ENCODE measurements at regions not wholly inside any gene's neighbourhood (a gene's known extent, or its start where the extent isn't known, plus 50 kb on each side); places are given as distances from the start of the nearest gene placed in this dataset.
"Not testable (repeated sequence)": the region's sequence is repeated elsewhere in the genome, so short reads cannot be mapped to it uniquely, and the experiment has no call there.

DNA sequence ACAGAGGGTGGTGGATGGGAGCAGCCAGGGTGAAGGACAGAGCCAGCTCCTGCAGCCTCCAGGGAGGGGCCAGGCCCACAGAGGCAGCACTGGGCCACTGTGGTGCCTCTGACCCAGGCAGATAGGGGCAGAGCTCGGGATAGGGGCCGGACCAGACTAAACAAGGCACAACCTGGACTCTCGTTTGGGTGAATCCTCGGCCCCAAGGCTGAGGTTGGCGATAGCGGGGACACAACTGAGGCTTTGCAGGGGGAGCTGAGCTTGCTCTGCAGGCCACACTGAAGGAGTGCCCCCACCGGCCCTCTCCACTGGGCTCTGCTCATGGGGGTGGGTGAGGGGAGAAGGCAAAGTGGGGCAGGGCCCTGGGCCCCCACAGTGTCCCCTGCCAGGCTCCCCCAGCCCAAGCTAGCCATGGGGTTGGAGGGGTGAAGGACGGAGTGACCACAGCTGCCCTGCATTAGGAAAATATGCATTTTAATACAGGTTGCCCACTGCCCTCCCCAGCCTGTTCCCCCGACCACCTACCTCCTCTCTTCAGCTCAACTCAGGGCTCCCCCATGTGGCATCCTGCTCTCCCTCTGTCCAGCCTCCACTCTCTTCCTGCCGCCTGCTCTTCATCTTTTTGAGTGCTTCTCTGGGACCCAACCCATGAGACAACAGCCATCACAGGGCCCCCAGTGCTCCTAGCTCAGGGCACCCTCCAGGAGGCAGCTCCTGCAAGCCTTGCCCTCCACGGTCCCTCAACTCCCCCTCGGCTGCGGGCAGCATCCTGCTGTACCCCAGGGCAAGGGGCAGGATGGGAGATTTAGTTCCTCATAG, 152.8 kb downstream of the INHBB start:
- DNase-seq (ENCODE audit: low spot score): no peak

DNA sequence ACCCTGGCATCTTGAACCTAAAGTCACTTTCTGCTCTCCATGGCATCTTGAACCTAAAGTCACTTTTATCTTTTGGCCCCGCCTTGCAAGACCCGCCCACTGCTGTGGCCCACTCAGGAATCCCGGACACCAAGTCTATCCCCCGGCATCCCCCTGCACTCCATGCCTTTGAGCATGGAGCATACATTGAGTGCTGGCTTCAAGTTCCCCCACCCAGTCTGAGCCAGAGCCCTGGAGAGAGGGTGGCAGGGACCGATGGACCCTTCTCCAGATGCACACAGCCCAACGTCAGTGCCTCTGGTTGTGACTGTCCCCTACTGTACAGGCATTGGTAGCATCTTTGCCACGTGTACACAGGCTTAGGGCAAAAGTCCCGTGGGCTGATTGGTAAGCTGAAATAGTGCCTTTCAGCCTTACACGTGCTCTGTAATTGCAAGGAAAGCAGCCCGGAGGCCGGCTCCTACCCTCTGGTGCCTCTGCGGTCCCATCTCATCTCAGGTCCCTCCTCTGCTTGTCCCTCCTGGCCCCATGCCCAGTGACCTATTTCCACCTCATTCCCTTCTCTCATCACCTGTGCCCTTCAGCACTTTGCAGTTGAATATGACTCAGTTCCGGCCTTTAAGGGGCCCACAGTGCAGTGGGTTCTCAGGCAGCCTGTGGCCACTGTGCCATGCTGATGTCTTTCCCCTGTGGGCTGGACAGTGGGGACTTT, 154.0 kb downstream of the INHBB start:
- no peak for DNase-seq (ENCODE audit: low spot score)

DNA sequence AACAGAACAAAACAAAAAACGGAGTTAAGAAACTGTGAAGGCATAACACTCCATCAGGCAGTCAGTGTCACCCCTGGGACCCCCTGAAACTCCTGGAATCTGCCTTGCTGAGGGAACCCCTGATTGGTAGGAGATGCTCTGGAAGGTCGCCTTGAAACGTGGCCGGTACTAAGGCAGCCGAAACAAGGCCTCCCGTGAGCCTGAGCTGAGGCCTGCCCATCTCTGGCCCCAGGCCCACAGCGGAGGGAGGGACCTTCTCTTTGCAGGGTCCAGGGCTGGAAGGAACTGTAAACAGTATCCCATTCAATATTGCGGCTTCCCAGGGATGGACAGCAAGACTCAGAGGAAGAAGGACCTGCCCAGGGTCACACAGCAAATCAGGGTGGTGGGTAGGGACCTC, 155.7 kb downstream of the INHBB start:
- DNase-seq (ENCODE audit: low spot score): no peak

DNA sequence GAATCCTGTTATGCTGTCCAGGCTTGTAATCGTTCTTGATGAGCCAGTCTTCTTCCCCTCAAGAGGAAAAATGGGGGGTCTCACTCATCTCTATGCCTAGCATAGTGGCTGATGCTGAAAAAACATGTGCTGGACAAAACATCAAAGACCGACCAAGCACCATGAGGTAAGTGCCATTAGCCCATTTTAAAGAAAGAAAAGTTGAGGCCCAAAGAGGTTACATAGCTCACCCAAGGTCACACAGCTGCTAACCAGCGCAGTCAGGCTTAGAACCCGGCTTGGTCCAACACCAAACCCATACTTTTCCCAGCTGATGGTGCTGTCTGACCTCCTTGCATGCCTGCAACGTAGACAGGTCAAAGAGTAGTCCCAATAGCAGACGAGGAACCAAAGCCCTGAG, 156.4 kb downstream of the INHBB start:
- no peak for DNase-seq (ENCODE audit: low spot score)

DNA sequence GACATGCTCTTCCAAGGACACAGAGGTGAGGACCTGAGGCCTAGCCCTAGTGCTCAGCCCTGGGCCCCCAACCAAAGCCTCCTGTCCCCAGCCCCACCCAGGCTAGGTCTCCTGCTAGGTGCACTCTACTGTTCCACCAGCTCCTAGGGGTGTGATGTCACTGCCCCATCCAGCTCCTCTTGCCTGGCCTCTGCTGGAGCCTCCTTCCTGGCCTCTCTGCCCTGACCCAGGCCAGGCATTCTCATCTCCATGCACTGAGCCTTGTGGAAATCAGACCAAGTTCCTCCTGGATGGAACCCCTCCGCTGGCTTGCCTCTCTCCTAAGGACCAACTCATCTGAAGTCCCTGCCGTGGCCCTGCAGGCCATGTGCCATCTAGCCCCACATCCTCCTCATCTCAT, 156.8 kb downstream of the INHBB start:
- DNase-seq (ENCODE audit: low spot score): no peak

DNA sequence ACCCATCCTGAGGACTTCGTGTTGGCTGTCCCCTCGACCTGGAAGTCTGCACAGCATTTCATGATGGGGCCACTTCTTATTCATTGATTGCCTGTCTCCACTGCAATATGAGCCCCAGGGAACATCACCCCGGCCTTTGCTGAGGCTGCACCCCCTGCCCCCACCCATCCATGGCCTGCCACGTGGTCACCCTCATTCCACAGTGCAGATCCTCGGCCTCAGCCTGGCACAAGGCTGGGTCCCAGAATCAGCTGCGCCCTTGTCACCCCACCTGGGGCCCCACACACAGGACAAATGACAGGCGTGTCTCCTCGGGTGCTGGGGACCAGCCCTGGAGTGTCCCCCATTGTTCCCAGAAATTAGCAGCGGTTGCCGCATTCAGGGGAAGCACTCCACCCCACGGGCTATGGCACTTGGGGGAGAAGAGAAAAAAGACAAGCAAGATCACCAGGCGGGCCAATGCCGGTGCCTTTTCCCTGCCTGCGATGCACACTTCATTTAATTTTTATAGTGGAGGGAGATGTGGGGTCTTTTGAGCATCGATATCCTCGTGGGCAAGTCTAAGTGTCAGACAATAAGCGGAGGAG, 157.4 kb downstream of the INHBB start:
- no peak for DNase-seq (ENCODE audit: low spot score)

DNA sequence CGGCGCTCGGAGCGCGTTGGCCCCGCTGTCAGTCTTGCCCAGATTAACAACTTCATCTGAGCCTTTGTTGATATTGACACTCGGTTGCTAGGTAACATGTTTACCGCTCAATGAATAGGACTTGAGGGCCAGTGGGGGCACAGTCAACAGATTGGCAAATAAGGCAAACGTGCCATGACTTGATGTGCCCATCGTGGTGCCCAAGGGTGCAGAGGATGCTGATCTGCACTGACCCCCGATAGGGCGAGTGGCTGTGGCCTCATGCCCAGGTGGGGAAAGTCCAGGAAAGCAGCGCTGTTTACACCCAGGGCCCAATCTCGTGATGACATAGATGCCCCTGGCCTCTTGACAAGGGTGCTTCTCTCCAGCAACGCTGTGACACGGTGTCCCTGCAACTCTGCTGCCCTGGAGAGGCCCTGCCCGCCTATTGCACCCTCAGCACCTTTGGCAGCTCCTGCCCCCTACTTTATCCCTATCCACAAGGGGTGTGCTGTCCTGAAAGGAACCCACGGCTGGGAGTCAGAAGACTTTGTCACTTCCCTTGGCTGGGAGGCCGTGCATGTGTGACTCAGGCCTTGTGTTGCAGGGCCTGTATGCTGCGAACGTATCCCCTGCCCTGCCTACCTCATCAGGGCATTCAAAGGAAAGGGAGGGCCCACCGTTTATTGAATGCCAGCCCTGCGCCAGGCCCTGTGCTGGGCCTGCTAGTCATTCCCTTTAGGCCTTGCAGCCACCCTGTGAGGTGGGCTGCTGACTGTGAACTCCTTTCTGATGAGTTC, 158.0 kb downstream of the INHBB start:
- no peak for DNase-seq (ENCODE audit: low spot score)

DNA sequence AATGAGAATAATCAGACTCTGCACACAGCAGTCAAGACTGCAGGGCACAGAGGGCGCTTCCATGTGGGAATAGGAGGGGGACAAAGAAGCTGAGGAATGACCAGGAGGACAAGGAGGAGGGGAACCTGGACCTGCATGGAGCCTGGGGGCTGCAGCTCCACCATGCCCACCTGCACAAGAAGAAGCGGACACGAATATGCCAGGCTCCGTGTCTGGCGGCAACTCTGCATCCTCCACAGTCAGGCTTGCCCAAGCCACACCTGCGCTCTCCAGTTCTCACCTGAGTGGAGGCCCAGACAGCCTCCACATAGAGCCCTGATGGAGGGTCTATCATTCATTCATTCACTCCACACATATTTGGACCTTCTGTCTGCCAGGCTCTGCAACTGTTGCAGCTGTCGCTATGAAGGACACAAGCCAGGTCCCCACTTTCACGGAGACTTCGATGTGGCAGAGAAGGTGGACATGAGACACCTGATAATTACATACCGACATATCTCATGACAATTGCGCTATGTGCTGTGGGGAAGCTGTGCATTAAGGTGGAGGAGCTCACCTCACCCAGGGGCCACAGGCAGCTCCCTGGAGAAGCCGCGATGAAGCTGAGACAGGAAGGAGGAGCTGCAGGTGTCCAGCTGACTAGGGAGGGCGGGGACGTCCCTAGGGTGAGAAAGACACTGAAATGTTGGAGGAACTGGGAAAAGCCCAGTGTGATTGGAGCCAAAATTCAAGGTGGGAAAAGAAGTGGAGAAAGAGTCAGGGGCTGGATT, 159.2 kb downstream of the INHBB start:
- DNase-seq (ENCODE audit: low spot score): no peak

DNA sequence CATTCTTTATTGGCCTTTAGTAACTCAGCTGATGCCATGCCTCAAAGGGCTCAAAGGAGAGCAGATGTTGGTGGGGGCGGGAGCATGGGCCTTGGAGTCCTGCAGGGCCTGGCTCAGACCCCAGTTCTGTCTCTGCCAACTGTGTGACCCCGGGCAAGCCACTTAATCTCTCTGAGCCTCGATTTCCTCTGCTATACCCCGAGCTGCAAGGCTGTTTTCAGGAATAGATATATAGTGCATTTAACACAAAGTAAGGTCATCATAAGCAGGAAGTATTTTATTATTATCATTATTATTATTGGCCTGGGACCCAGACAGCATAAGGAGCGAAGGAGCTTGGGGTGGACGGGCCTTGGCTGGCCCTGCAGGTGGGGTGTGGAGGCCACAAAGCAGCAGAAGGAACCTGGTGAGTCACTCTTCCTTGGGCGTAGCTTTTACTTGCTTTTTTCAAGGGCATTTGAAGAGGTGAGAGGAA, 162.7 kb downstream of the INHBB start:
- DNase-seq (ENCODE audit: low spot score): no peak

DNA sequence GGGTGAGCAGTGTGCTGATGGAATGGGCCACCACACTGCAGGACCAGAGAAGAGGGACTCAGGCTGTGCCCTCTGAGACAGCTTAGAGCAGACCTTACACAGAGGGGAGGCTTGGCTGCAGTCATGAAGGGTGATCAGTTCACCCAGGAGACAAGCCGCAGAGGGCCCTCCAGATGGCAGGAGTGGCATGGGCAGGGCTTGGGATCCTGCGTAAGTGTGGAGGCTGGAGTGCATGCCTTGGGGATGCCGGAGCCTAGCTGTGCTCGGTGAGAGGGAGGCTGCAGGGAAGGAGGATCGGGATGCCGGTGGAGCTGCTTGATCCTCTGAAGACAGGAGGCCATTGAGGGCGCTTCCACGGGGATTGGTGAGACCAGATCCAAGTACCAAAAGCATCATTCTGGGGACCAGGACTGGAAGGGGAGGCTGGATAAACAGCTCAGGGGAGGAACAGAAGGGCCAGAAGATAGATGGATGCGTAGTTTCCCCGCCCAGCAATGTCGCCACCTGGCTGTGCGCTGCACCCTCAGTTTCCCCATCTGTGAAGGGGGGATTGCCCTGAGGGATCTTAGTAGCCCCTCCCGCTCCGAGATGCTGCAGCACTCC, 163.4 kb downstream of the INHBB start:
- no peak for DNase-seq (ENCODE audit: low spot score)

DNA sequence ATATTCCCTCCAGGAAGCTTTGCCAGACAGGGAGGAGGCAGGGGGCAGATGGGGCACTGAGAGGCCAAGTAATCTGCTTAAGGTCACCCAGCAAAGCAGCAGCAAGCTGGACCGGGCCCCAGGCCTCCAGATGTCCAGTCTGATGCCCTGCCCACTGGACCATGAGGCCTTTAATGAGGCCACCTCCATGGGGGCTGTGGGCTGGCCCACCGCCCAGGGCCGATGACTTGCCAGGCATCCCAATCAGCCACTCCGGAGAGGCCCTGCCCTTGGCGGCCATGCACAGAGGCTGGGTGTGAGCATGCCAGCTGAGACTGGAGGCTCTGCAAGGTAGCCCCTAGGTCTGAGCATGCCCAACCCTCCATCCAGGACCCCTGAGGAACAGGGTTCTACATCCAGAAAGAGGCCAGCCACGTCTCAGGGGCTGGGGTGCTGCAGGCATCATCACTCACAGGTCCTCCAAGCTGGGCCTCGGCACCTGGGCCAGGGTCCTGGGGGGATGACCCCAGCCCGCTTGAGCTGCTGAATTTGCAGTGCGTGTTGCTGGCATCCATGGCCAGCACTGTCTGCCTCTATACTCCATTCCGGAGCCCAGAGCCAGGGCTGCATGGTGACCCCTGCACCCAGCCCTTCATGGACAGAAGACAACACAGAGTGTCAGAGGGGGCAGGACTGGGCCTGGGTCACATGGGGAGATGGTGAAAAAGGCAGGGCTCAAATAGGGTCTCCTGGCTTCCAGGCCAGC, 164.2 kb downstream of the INHBB start:
- DNase-seq (ENCODE audit: low spot score): no peak

DNA sequence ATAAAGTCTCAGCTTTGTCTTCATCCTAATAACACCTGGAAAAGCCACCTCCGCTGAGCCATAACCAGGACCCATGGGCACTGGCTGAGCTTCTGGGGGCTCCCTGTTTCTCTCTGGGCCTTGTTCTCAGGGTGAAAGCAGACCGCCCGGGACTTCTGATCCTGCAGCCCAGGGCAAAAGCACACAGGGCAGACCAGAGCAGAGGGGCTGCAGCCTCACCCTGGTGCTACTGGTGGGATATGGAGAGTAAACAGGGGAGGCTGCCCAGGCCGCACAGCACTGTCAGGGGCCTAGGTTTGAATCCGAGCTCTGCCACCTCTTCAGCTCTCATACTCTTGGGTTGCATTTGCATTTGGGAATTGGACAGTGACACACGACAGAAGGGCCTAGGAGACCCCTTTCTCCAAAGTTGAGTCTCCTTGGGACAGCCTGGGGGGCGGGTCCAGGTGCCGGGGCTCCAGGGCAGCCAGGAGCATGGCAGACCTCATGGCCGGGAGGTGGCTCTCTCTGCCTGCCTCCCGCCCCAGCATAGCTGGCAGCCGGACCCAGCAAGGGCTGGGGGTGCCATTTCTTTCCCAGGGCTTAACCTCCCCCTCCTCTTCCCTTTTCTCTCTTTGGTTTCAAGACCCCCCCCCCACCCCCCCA, 164.9 kb downstream of the INHBB start:
- DNase-seq (ENCODE audit: low spot score): no peak

DNA sequence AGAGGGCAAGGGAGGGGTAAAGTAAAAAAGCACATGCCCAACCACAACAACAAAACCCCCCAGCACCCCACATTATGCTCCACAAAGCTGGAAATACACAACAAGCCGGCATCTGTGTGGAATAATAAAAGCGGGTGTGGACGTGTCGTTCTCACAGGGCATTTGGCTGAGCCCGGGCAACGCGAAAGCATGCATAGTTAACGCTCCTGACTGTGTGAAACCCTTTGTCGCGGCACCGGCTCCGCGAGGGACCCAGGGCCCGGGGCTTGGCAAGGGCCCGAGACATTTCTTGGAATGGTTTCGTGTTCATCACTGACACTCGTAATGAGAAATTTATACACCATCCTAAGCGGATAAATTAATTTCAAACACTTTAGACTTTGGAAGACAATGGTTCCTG, 165.6 kb downstream of the INHBB start:
- no peak for DNase-seq (ENCODE audit: low spot score)

DNA sequence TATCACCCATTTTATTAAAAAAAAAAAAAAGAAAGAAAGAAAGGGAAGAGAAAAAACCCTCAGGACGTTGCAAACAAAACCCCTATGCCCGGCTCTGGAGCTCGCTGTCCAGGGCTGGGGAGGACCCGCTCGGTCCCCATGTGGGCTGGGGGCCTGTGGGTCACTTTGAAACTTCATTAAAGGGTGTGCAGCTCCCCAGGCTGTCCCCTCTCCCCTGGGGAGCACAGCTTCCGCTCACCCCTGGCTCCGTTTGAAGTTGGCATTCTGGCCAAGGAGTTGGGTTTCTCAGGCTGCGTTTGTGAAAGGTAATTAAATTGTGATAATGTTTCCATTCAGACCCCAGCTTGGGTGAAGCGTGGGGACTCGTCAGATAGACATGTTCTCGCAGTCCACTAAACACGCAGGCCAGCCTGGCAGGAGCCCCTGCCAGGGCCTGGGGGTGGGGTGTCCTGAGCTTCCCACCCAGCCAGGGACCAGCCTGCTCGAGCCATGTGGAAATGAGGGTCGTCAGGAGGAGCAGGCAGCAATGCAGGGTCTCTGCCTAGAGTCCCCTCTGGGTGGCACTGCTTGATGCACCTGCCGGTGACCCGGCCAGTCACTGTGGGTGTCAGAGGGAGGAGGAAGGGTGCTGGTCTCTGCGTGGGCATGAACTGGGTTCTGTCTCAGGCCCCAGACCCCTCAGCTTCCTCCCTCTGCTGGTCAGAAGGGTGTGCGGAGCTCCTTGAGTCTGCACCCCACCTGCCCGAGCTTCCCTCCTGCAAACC, 166.2 kb downstream of the INHBB start:
- no peak for DNase-seq (ENCODE audit: low spot score)

DNA sequence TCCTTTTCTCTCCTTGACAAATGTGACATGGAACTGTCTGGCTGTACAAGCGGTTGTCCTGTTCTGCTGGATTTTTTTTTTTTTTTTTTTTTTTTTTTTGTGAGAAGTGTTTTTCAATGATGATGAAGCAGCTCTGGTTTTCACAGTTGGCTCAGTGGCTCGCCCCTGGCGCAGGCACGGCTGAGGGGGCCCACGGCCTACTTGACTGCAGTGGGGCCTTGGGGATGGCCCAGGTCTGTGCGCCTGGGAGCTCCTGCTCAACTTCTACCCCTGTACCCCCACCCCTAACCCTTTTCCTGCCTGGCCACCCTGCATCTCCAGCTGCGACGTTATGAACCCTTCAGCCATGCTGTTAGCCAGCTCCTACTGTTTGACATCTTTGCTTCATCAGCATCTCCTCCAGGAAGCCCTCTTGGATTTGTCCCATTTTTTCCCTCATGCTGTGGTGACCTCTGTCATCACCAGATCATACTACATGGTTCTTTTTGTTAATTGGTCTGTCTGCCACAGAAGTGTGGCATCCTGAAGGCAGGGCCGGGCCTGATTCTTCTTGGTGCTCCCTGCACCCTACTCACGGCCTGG, 167.9 kb downstream of the INHBB start:
- no peak for DNase-seq (ENCODE audit: low spot score)

DNA sequence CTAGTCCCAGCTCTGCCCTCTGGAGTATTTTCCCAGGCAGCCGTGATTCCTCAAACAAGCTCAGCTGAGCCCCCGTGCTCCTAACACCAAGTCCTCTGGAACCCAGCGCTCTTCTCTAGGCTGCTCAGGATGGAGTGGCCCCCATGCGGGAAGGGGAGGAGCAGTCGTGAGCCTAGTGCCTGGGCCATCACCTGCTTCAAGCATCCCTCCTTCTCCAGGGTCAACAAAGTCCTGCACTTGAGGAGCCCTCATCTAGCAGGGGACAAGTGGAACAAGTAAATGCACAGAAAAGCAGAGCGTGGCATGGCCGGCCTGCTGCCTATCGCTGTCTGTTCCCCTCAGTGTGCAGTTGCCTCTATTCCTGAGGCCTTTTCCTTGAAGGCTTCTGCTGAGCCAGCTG, 168.6 kb downstream of the INHBB start:
- no peak for DNase-seq (ENCODE audit: low spot score)

DNA sequence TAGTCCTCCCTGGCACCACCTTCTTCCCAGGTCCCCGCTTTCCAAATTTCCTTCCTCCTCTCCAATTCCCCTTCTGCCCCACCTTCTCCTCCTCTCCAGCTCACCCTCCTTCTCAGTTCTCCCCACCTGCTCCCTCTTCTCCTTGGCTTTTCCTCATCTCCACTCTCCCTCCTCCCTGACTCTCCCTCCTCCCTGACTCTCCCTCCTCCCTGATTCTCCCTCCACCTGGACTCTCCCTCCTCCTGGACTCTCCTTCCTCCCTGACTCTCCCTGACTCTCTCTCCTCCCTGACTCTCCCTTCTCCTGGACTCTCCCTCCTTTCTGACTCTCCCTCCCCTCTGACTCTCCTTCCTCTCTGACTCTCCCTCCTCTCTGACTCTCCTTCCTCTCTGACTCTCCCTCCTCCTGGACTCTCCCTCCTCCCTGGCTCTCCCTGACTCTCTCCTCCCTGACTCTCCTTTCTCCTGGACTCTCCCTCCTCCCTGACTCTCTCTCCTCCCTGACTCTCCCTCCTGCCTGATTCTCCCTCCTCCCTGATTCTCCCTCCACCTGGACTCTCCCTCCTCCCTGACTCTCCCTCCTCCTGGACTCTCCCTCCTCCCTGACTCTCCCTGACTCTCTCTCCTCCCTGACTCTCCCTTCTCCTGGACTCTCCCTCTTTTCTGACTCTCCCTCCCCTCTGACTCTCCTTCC, 169.3 kb downstream of the INHBB start:
- not testable (repeated sequence) for DNase-seq (ENCODE audit: low spot score)
